HCT116 (cell line): ENCODE measurements at regions not wholly inside any gene's neighbourhood (a gene's known extent, or its start where the extent isn't known, plus 50 kb on each side); places are given as distances from the start of the nearest gene placed in this dataset.

Source experiments
- ATAC-seq: fragments of 200-7000 bp; cut with Tn5 transposase; 2 replicates; pipeline ENCODE4 v1.9.1; 2020; ENCODE audit warnings: mild to moderate bottlenecking, moderate library complexity
- BruUV-seq: library from RNA; stranded (reverse); fragments of 400-500 nt; replicated peaks from 2 replicates; lab custom pipeline; 2021; lab: Mats Ljungman, UMichigan
- CTCF ChIA-PET: fragments of 300-600 bp; sonication (Branson Sonifier 250); formaldehyde crosslinking; loops from one replicate; lab custom pipeline; 2021; ENCODE audit warnings: antibody characterized with exemption; lab: Charles Lee
- POLR2A ChIA-PET: fragments of 300-600, 350-600 bp; sonication (Branson Sonifier 250); formaldehyde crosslinking; loops from one replicate; lab custom pipeline; 2021; ENCODE audit warnings: antibody characterized with exemption; lab: Charles Lee
- RAD21 ChIA-PET, 2 experiments: fragments of 300-600 bp; sonication (Branson Sonifier 250); formaldehyde crosslinking; loops; one replicate each; lab custom pipeline; 2023; ENCODE audit warnings: low total read pairs in 2 of 2; ENCODE audit not compliant: uncharacterized antibody in 2 of 2, unreplicated experiment in 2 of 2, low non-redundant PET in 1 of 2; lab: Charles Lee
- DNase-seq: peaks from one replicate; pipeline ENCODE4 v3.0.0-alpha.2; 2010; ENCODE audit warnings: low read depth, low spot score
- H2AFZ ChIP-seq: fragments of 200-600 bp; shearing (Covaris generic), sonication (generic); 2 replicates; pipeline ENCODE4 v1.6.1; 2017; ENCODE audit warnings: low read depth, mixed run types, mixed read lengths, antibody characterized with exemption, low read length; ENCODE audit not compliant: poor library complexity, severe bottlenecking
- H3K27ac ChIP-seq: 2 replicates; pipeline ENCODE4 v1.5.1; 2012; ENCODE audit warnings: low read depth, low read length
- H3K27me3 ChIP-seq: fragments of 200-600 bp; sonication (generic); 2 replicates; pipeline ENCODE4 v1.6.1; 2016; ENCODE audit warnings: mixed run types, low read length, mixed read lengths; ENCODE audit not compliant: insufficient read depth
- H3K36me3 ChIP-seq, 2 experiments: fragments of 200-500 bp in 1 of 2; fragments of 200-600 bp in 1 of 2; sonication (Bioruptor generic) in 1 of 2; sonication (generic) in 1 of 2; 2 replicates each; pipeline versions ENCODE4 v1.5.1 to v1.6.1; 2014 to 2016; ENCODE audit warnings: low read length in 2 of 2, inconsistent platforms in 1 of 2, mixed read lengths in 1 of 2, mixed run types in 1 of 2; ENCODE audit not compliant: insufficient read depth in 2 of 2, control insufficient read depth in 1 of 2
- H3K4me1 ChIP-seq, 2 experiments: fragments of 200-600 bp in 1 of 2; sonication (generic) in 1 of 2; 2 replicates each; pipeline versions ENCODE4 v1.5.1 to v1.6.1; 2012 to 2017; ENCODE audit warnings: low read length in 2 of 2, inconsistent platforms in 1 of 2, mild to moderate bottlenecking in 1 of 2, mixed read lengths in 1 of 2, mixed run types in 1 of 2, moderate library complexity in 1 of 2; ENCODE audit not compliant: insufficient read depth in 2 of 2, control insufficient read depth in 1 of 2
- H3K4me2 ChIP-seq: fragments of 200-600 bp; sonication (generic); 2 replicates; pipeline ENCODE4 v1.6.1; 2017; ENCODE audit warnings: mixed run types, low read length, mixed read lengths
- H3K4me3 ChIP-seq, 2 experiments: fragments of 200-600 bp in 1 of 2; sonication (generic) in 1 of 2; replicated peaks in 1 of 2; 2 replicates each; pipeline ENCODE4 v1.5.1; 2011 to 2016; ENCODE audit warnings: low read length in 2 of 2, control low read depth in 1 of 2, low read depth in 1 of 2, mild to moderate bottlenecking in 1 of 2, mixed read lengths in 1 of 2, mixed run types in 1 of 2
- H3K79me2 ChIP-seq: fragments of 200-600 bp; sonication (generic); 2 replicates; pipeline ENCODE4 v1.6.1; 2017; ENCODE audit warnings: mild to moderate bottlenecking, mixed run types, low read length, moderate library complexity, mixed read lengths; ENCODE audit not compliant: insufficient read depth
- H3K9ac ChIP-seq: fragments of 200-600 bp; sonication (generic); 2 replicates; pipeline ENCODE4 v1.6.1; 2016; ENCODE audit warnings: low read length, mixed read lengths
- H3K9me2 ChIP-seq: fragments of 200-600 bp; sonication (generic), shearing (Covaris generic); 2 replicates; pipeline ENCODE4 v1.6.1; 2017; ENCODE audit warnings: mixed run types, mild to moderate bottlenecking, moderate library complexity; ENCODE audit not compliant: insufficient read depth
- H3K9me3 ChIP-seq, 2 experiments: fragments of 200-500 bp in 1 of 2; fragments of 200-600 bp in 1 of 2; sonication (Bioruptor generic) in 1 of 2; sonication (generic) in 1 of 2; 2 replicates each; pipeline ENCODE4 v1.6.1; 2014 to 2017; ENCODE audit warnings: low read length in 2 of 2, mixed read lengths in 2 of 2, inconsistent platforms in 1 of 2, low read depth in 1 of 2, mild to moderate bottlenecking in 1 of 2, mixed run types in 1 of 2, moderate library complexity in 1 of 2; ENCODE audit not compliant: control insufficient read depth in 1 of 2, insufficient read depth in 1 of 2
- H4K20me1 ChIP-seq: fragments of 200-600 bp; sonication (generic), shearing (Covaris generic); 2 replicates; pipeline ENCODE4 v1.6.1; 2017; ENCODE audit warnings: mixed run types, mild to moderate bottlenecking, moderate library complexity; ENCODE audit not compliant: insufficient read depth
- ATF3 ChIP-seq: IDR thresholded peaks from 2 replicates; pipeline ENCODE4 v1.6.1; 2012
- CTCF ChIP-seq, 3 experiments: fragments of 200-600 bp in 1 of 3; sonication (generic) in 1 of 3; IDR thresholded peaks in 2 of 3; conservative IDR thresholded peaks in 1 of 3; 2 replicates each; pipeline ENCODE4 v1.5.1; 2012 to 2017; ENCODE audit warnings: low read depth in 2 of 3, low read length in 2 of 3, antibody characterized with exemption in 1 of 3, borderline replicate concordance in 1 of 3, control low read depth in 1 of 3, mild to moderate bottlenecking in 1 of 3, mixed read lengths in 1 of 3, mixed run types in 1 of 3, moderate library complexity in 1 of 3; ENCODE audit not compliant: insufficient read depth in 1 of 3
- EGR1 ChIP-seq: IDR thresholded peaks from 2 replicates; pipeline ENCODE4 v1.6.1; 2012; ENCODE audit warnings: low read depth
- ELF1 ChIP-seq: IDR thresholded peaks from 2 replicates; pipeline ENCODE4 v1.6.1; 2012; ENCODE audit warnings: low read depth, borderline replicate concordance
- EZH2 ChIP-seq: fragments of 200-600 bp; sonication (generic); IDR thresholded peaks from 2 replicates; pipeline ENCODE4 v1.6.1; 2017; ENCODE audit warnings: antibody characterized with exemption, mixed run types
- REST ChIP-seq: IDR thresholded peaks from 2 replicates; pipeline ENCODE4 v1.6.1; 2012; ENCODE audit warnings: low read depth
- SIN3A ChIP-seq: IDR thresholded peaks from 2 replicates; pipeline ENCODE4 v1.6.1; 2012; ENCODE audit warnings: low read depth
- SP1 ChIP-seq: IDR thresholded peaks from 2 replicates; pipeline ENCODE4 v1.6.1; 2012; ENCODE audit warnings: low read depth
- intact Hi-C: fragments of 100-400 bp; cut with micrococcal nuclease; formaldehyde crosslinking; loops from 2 replicates; pipeline ENCODE4 v1.10.0; 2022

DNA sequence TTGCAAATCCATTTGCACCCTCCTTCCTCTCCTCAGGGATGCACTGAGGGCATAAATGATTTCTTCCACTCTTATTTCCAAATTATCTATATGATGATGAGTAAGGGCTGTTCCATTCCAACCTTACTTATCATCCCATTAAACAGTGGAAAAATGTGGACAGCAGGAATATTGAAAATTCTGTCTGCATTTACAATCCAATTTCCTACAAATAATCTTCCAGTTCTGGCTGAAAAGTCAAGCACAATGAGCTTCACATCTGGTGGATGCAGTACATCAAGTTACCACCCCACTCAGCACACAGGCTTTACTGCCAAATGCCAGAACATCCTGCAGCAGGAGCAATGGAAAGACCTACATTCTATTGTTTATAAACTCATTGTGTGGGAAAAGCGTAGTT, 345.0 kb upstream of the STEAP1 start:
- no peaks in the 10 kb centered on the region for H3K9me2 ChIP-seq
- H4K20me1 ChIP-seq: no peaks in the 10 kb centered on the region
- no peak for ATAC-seq
- H3K4me2 ChIP-seq: no peak overlapping the region
- intact Hi-C loops: no loop called here
- RAD21 ChIA-PET: no interaction called here
- H3K36me3 ChIP-seq: no peaks in the 10 kb centered on the region
- no peak for TF ChIP-seq SIN3A
- no peak for TF ChIP-seq CTCF (IDR thresholded peaks at IDR 0.05 in 2 of 3, conservative IDR thresholded peaks at IDR 0.05 in 1 of 3; ENCODE audit: borderline replicate concordance in 1 of 3, insufficient read depth in 1 of 3, low read depth in 2 of 3, low read length in 2 of 3)
- TF ChIP-seq ATF3: no peak
- TF ChIP-seq SP1: no peak
- no peaks in the 10 kb centered on the region for H3K27me3 ChIP-seq
- H3K27ac ChIP-seq: no peak overlapping the region
- H3K9me3 ChIP-seq: no peaks in the 10 kb centered on the region
- CTCF ChIA-PET: no interaction called here
- no peak for DNase-seq
- POLR2A ChIA-PET: no interaction called here
- H3K9ac ChIP-seq: no peak overlapping the region
- no peaks in the 10 kb centered on the region for H3K79me2 ChIP-seq
- H3K4me1 ChIP-seq: no peaks in the 10 kb centered on the region
- no TSS peak for BruUV-seq
- H3K4me3 ChIP-seq: no peak overlapping the region
- no peak overlapping the region for H2AFZ ChIP-seq

DNA sequence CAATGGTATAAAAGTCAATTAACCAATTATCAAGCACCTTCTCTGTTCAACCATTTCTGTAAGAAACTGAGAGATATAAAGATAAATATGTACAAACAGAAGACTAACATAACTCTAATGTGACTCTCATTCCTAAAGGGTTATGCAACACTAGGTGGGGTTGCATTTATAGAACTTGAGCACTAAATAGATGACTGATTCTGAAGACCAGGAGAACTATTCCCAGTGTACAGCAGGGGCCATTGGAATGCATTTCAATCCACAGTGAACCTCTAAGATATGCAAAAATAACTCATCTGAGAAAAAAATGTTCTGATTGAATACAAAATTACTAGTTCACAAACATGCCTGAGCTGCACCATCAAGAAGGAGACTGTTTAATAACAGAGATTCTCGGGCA, 341.2 kb upstream of the STEAP1 start:
- CTCF ChIA-PET: no interaction called here
- intact Hi-C loops: no loop called here
- no peaks in the 10 kb centered on the region for H3K27me3 ChIP-seq
- no peaks in the 10 kb centered on the region for H3K4me1 ChIP-seq
- H3K9ac ChIP-seq: no peak overlapping the region
- no peaks in the 10 kb centered on the region for H3K9me3 ChIP-seq
- TF ChIP-seq CTCF (IDR thresholded peaks at IDR 0.05 in 2 of 3, conservative IDR thresholded peaks at IDR 0.05 in 1 of 3; ENCODE audit: borderline replicate concordance in 1 of 3, insufficient read depth in 1 of 3, low read depth in 2 of 3, low read length in 2 of 3) (no peak), SP1 (no peak), EZH2 (no peak), ELF1 (no peak), REST (no peak), EGR1 (no peak)
- TF ChIP-seq, all 23 proteins: peak for 0
- no peak overlapping the region for H3K4me2 ChIP-seq
- H2AFZ ChIP-seq: no peak overlapping the region
- POLR2A ChIA-PET: no interaction called here
- no peaks in the 10 kb centered on the region for H3K9me2 ChIP-seq
- no peak overlapping the region for H3K4me3 ChIP-seq
- RAD21 ChIA-PET: no interaction called here
- ATAC-seq (no peak), DNase-seq (no peak)
- no peaks in the 10 kb centered on the region for H3K36me3 ChIP-seq
- no TSS peak for BruUV-seq
- no peak overlapping the region for H3K27ac ChIP-seq
- H3K79me2 ChIP-seq: no peaks in the 10 kb centered on the region
- no peaks in the 10 kb centered on the region for H4K20me1 ChIP-seq
